ENCODE measurements at regions not wholly inside any gene's neighbourhood (a gene's known extent, or its start where the extent isn't known, plus 50 kb on each side); places are given as distances from the start of the nearest gene placed in this dataset.

GRCh38 chr2:226187156-226187555 lies 612.5 kb downstream of the IRS1 start:
- no peak for ATAC-seq
- no peak for DNase-seq
- POLR2A ChIA-PET: no interaction called here
- no peak overlapping the region for H3K4me3 Mint-ChIP-seq
- no peak overlapping the region for H3K27ac Mint-ChIP-seq
- no peaks in the 10 kb centered on the region for H3K4me1 Mint-ChIP-seq (ENCODE audit: low read depth)
- no peak for TF ChIP-seq CTCF (IDR thresholded peaks at IDR 0.05)
- intact Hi-C loops (cut with micrococcal nuclease): no loop called here
- no peaks in the 10 kb centered on the region for H3K9me3 Mint-ChIP-seq
- peaks cover 4% of the 10 kb centered on the region for H3K27me3 Mint-ChIP-seq
- no peaks in the 10 kb centered on the region for H3K36me3 Mint-ChIP-seq (ENCODE audit: low read depth)
- CTCF ChIA-PET: interaction anchor here (1.0 kb wide), 1 partner anchor 176 kb away, joined by 3 read pairs; no protein-coding TSS in a partner anchor

- DNase-seq: no peak
- intact Hi-C loops (cut with micrococcal nuclease): no loop called here
- no peaks in the 10 kb centered on the region for H3K9me3 Mint-ChIP-seq
Observed at GRCh38 chr2:226185616-226186211, 613.9 kb downstream of the IRS1 start.

GRCh38 chr2:226184940-226185615 lies 614.5 kb downstream of the IRS1 start:
- H3K27me3 Mint-ChIP-seq: peaks cover 7% of the 10 kb centered on the region
- H3K4me3 Mint-ChIP-seq: no peak overlapping the region
- H3K27ac Mint-ChIP-seq: no peak overlapping the region
- DNase-seq: no peak
- no peaks in the 10 kb centered on the region for H3K9me3 Mint-ChIP-seq
- intact Hi-C loops (cut with micrococcal nuclease): no loop called here
- CTCF ChIA-PET: no interaction called here
- no peak for ATAC-seq
- POLR2A ChIA-PET: no interaction called here
- no peaks in the 10 kb centered on the region for H3K36me3 Mint-ChIP-seq (ENCODE audit: low read depth)
- no peaks in the 10 kb centered on the region for H3K4me1 Mint-ChIP-seq (ENCODE audit: low read depth)
- no peak for TF ChIP-seq CTCF (IDR thresholded peaks at IDR 0.05)

More at GRCh38 chr2:226185616-226186211, 613.9 kb downstream of the IRS1 start:
- ATAC-seq: no peak
- H3K4me1 Mint-ChIP-seq (ENCODE audit: low read depth): no peaks in the 10 kb centered on the region
- no peaks in the 10 kb centered on the region for H3K36me3 Mint-ChIP-seq (ENCODE audit: low read depth)
- POLR2A ChIA-PET: no interaction called here
- H3K27ac Mint-ChIP-seq: no peak overlapping the region
- no peak for TF ChIP-seq CTCF (IDR thresholded peaks at IDR 0.05)
- CTCF ChIA-PET: no interaction called here
- H3K4me3 Mint-ChIP-seq: no peak overlapping the region
- peaks cover 6% of the 10 kb centered on the region for H3K27me3 Mint-ChIP-seq

- intact Hi-C loops (cut with micrococcal nuclease): no loop called here
- Mint-ChIP-seq H3K4me3 (no peak overlapping the region), H3K4me1 (ENCODE audit: low read depth) (no peaks in the 10 kb centered on the region), H3K36me3 (ENCODE audit: low read depth) (no peaks in the 10 kb centered on the region), H3K27ac (no peak overlapping the region), H3K27me3 (peaks cover 9% of the 10 kb centered on the region), H3K9me3 (no peaks in the 10 kb centered on the region)
- DNase-seq (no peak), ATAC-seq (no peak)
- ChIA-PET CTCF (no interaction called here), POLR2A (no interaction called here)
- no peak for TF ChIP-seq CTCF (IDR thresholded peaks at IDR 0.05)
Observed at GRCh38 chr2:226184540-226184939, 615.1 kb downstream of the IRS1 start.

- Mint-ChIP-seq H3K4me3 (no peak overlapping the region), H3K36me3 (ENCODE audit: low read depth) (no peaks in the 10 kb centered on the region), H3K27ac (no peak overlapping the region), H3K9me3 (no peaks in the 10 kb centered on the region), H3K27me3 (peaks cover 11% of the 10 kb centered on the region), H3K4me1 (ENCODE audit: low read depth) (no peaks in the 10 kb centered on the region)
- TF ChIP-seq CTCF (IDR thresholded peaks at IDR 0.05): no peak
- CTCF ChIA-PET: interaction anchor here (1.0 kb wide), 1 partner anchor 11 kb away, joined by 3 read pairs; no protein-coding TSS in a partner anchor
- intact Hi-C loops (cut with micrococcal nuclease): no loop called here
- ATAC-seq (no peak), DNase-seq (no peak)
- POLR2A ChIA-PET: no interaction called here
Observed at GRCh38 chr2:226183550-226183949, 616.1 kb downstream of the IRS1 start.
